Endothelial cell of umbilical vein (primary cell): ENCODE measurements at regions not wholly inside any gene's neighbourhood (a gene's known extent, or its start where the extent isn't known, plus 50 kb on each side); places are given as distances from the start of the nearest gene placed in this dataset.

Experiments used
- BruUV-seq: library from RNA; stranded (reverse); fragments of 400-500 nt; replicated peaks from 2 replicates; lab custom pipeline; 2021; lab: Mats Ljungman, UMichigan
- CTCF ChIA-PET: fragments of 300-600, 350-600 bp; sonication (Branson Sonifier 250); formaldehyde crosslinking; loops from one replicate; lab custom pipeline; 2021; ENCODE audit warnings: antibody characterized with exemption, inconsistent platforms; lab: Charles Lee
- POLR2A ChIA-PET: fragments of 300-600, 350-600 bp; sonication (Branson Sonifier 250); formaldehyde crosslinking; loops from one replicate; lab custom pipeline; 2021; ENCODE audit warnings: antibody characterized with exemption, inconsistent platforms; lab: Charles Lee
- DNase-seq: peaks from one replicate; pipeline ENCODE4 v3.0.0-alpha.2; 2011; ENCODE audit warnings: low read depth, low spot score
- FAIRE-seq: peaks from 2 replicates; lab custom pipeline; 2011; peaks lifted over from hg19 to GRCh38; lab: Jason Lieb, UNC
- H2AFZ ChIP-seq: 2 replicates; pipeline ENCODE4 v1.6.0; 2012; ENCODE audit warnings: low read depth, low read length, control low read depth, inconsistent platforms
- H3K27ac ChIP-seq: 2 replicates; pipeline ENCODE4 v1.5.1; 2011; ENCODE audit warnings: low read depth, mild to moderate bottlenecking, control low read depth, low read length, moderate library complexity; ENCODE audit not compliant: insufficient read depth
- H3K27me3 ChIP-seq, 2 experiments: 2 replicates each; pipeline versions ENCODE4 v1.6.0 to v1.6.1; 2011; ENCODE audit warnings: low read length in 2 of 2, mixed read lengths in 1 of 2; ENCODE audit not compliant: control insufficient read depth in 2 of 2, insufficient read depth in 2 of 2
- H3K36me3 ChIP-seq, 2 experiments: 2 replicates in 1 of 2; 3 replicates in 1 of 2; pipeline ENCODE4 v1.5.1; 2011; ENCODE audit warnings: low read length in 2 of 2, mild to moderate bottlenecking in 1 of 2, moderate library complexity in 1 of 2; ENCODE audit not compliant: control insufficient read depth in 2 of 2, insufficient read depth in 2 of 2; ENCODE audit errors: extremely low read depth in 1 of 2
- H3K4me1 ChIP-seq: 3 replicates; pipeline ENCODE4 v1.5.1; 2011; ENCODE audit warnings: mild to moderate bottlenecking, low read length; ENCODE audit not compliant: control insufficient read depth, insufficient read depth; ENCODE audit errors: extremely low read depth
- H3K4me2 ChIP-seq: 2 replicates; pipeline ENCODE4 v1.6.1; 2011; ENCODE audit warnings: low read length, control low read depth, mixed read lengths; ENCODE audit not compliant: insufficient read depth
- H3K4me3 ChIP-seq, 3 experiments: fragments of 200-600 bp in 1 of 3; sonication (generic), shearing (Covaris generic) in 1 of 3; replicated peaks in 1 of 3; 2 replicates each; pipeline ENCODE4 v1.5.1; 2011 to 2016; ENCODE audit warnings: control low read depth in 3 of 3, low read length in 3 of 3, mild to moderate bottlenecking in 2 of 3, inconsistent platforms in 1 of 3, low read depth in 1 of 3, moderate library complexity in 1 of 3; ENCODE audit not compliant: insufficient read depth in 1 of 3
- H3K79me2 ChIP-seq: 2 replicates; pipeline ENCODE4 v1.6.0; 2012; ENCODE audit warnings: low read length, inconsistent platforms; ENCODE audit not compliant: control insufficient read depth, insufficient read depth
- H3K9ac ChIP-seq: replicated peaks from 2 replicates; pipeline ENCODE3; 2011; ENCODE audit warnings: low read length, control low read depth; ENCODE audit not compliant: insufficient read depth; ENCODE audit errors: extremely low read depth
- H3K9me1 ChIP-seq: replicated peaks from 3 replicates; pipeline ENCODE4 v1.6.0; 2011; ENCODE audit warnings: mild to moderate bottlenecking, low read length; ENCODE audit not compliant: control insufficient read depth, insufficient read depth; ENCODE audit errors: extremely low read depth
- H3K9me3 ChIP-seq: replicated peaks from 2 replicates; pipeline ENCODE4 v1.5.1; 2012; ENCODE audit warnings: low read length, inconsistent platforms; ENCODE audit not compliant: control insufficient read depth, insufficient read depth
- H4K20me1 ChIP-seq: replicated peaks from 2 replicates; pipeline ENCODE3; 2011; ENCODE audit warnings: mild to moderate bottlenecking, low read length; ENCODE audit not compliant: control insufficient read depth, insufficient read depth; ENCODE audit errors: extremely low read depth
- EZH2 ChIP-seq: IDR thresholded peaks from 2 replicates; pipeline ENCODE4 v1.6.1; 2012; ENCODE audit warnings: borderline replicate concordance, low read depth, mild to moderate bottlenecking, moderate library complexity, low read length, inconsistent platforms; ENCODE audit not compliant: severe bottlenecking
- FOS ChIP-seq: IDR thresholded peaks from 2 replicates; pipeline ENCODE4 v1.6.1; 2011; ENCODE audit warnings: mild to moderate bottlenecking, low read length, moderate library complexity, borderline replicate concordance; ENCODE audit not compliant: insufficient read depth
- GATA2 ChIP-seq: IDR thresholded peaks from 2 replicates; pipeline ENCODE4 v1.7.0; 2011; ENCODE audit warnings: low read depth, mild to moderate bottlenecking, moderate library complexity, mixed read lengths, low read length; ENCODE audit not compliant: insufficient read length, insufficient read depth
- JUN ChIP-seq: IDR thresholded peaks from 2 replicates; pipeline ENCODE4 v1.6.1; 2011; ENCODE audit warnings: borderline replicate concordance, low read depth; ENCODE audit not compliant: insufficient read length, insufficient read depth
- MYC ChIP-seq: IDR thresholded peaks from one replicate; pipeline ENCODE4 v1.6.1; 2011; ENCODE audit warnings: mild to moderate bottlenecking, low read depth, low read length
- POLR2A ChIP-seq: IDR thresholded peaks from 2 replicates; pipeline ENCODE4 v1.6.1; 2012; ENCODE audit warnings: low read depth, mild to moderate bottlenecking, control low read depth, low read length
- POLR2AphosphoS5 ChIP-seq: IDR thresholded peaks from 2 replicates; pipeline ENCODE4 v1.6.1; 2012; ENCODE audit warnings: low read depth, mild to moderate bottlenecking, control low read depth, low read length, moderate library complexity; ENCODE audit not compliant: insufficient read depth
- dilution Hi-C: fragments of 300-500 bp; cut with MboI; formaldehyde crosslinking; loops from one replicate; pipeline ENCODE4 v1.15.0; 2019; ENCODE audit warnings: low sequenced_read_pairs; ENCODE audit not compliant: extremely low pct_ligation_motif_present
- intact Hi-C: fragments of 100-400 bp; cut with micrococcal nuclease; formaldehyde crosslinking; loops from one replicate; pipeline ENCODE4 v1.10.0; 2022
- TF ChIP-seq, protein P1 (sequence below), 2 donors: IDR thresholded peaks; 1 replicate in 1 of 2; 2 replicates in 1 of 2; pipeline ENCODE4 v1.5.1; 2011; ENCODE audit warnings: low read length in 2 of 2, mild to moderate bottlenecking in 2 of 2, moderate library complexity in 2 of 2, control low read depth in 1 of 2, inconsistent platforms in 1 of 2, low read depth in 1 of 2; ENCODE audit not compliant: insufficient read depth in 1 of 2; ENCODE audit errors: extremely low read depth in 1 of 2
- TF ChIP-seq, protein P2 (sequence below): IDR thresholded peaks from 2 replicates; pipeline ENCODE4 v1.6.1; 2011; ENCODE audit not compliant: insufficient read depth, insufficient read length

DNA sequence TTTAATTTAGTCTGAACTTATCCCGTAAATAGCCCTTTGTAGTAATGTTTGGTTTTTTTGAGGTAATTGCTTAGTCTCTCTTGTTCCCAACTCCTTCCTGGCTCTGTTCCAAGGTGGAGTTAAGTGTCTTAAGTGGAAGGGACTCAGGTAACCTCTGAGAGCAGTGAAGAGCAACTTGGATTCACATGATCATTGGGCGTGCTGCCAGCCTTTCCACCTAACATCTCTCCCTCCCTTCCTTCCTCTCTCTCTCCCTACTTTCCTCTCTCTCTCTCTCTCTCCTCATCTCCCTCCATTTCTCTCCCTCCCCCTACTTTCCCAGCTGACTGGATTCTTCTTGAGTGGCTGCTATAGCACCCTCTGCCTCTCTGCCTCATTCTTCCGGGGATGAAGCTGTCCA lies 232.9 kb upstream of the SASH1 start:
- CTCF ChIA-PET, result no interaction called here
- FAIRE-seq, result no peak

More for the DNA sequence above, 232.9 kb upstream of the SASH1 start:
- H3K9me1 ChIP-seq, result no peaks in the 10 kb centered on the region
- no peak overlapping the region for H3K27ac ChIP-seq
- POLR2A ChIA-PET, result no interaction called here
- no peaks in the 10 kb centered on the region for H3K27me3 ChIP-seq
- no peak overlapping the region for H3K4me2 ChIP-seq
- H3K36me3 ChIP-seq, result no peaks in the 10 kb centered on the region
- intact Hi-C loops (no loop called here), dilution Hi-C loops (no loop called here)
- H4K20me1 ChIP-seq, result no peaks in the 10 kb centered on the region
- no peaks in the 10 kb centered on the region for H3K79me2 ChIP-seq
- no peaks in the 10 kb centered on the region for H3K4me1 ChIP-seq
- no peak for TF ChIP-seq POLR2A
- TF ChIP-seq, protein P1, sequence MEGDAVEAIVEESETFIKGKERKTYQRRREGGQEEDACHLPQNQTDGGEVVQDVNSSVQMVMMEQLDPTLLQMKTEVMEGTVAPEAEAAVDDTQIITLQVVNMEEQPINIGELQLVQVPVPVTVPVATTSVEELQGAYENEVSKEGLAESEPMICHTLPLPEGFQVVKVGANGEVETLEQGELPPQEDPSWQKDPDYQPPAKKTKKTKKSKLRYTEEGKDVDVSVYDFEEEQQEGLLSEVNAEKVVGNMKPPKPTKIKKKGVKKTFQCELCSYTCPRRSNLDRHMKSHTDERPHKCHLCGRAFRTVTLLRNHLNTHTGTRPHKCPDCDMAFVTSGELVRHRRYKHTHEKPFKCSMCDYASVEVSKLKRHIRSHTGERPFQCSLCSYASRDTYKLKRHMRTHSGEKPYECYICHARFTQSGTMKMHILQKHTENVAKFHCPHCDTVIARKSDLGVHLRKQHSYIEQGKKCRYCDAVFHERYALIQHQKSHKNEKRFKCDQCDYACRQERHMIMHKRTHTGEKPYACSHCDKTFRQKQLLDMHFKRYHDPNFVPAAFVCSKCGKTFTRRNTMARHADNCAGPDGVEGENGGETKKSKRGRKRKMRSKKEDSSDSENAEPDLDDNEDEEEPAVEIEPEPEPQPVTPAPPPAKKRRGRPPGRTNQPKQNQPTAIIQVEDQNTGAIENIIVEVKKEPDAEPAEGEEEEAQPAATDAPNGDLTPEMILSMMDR (IDR thresholded peaks at IDR 0.05; ENCODE audit: extremely low read depth in 1 of 2, insufficient read depth in 1 of 2, low read depth in 1 of 2, low read length in 2 of 2), result no peak
- no peak for TF ChIP-seq EZH2
- TF ChIP-seq JUN, result no peak
- TF ChIP-seq, protein P2, sequence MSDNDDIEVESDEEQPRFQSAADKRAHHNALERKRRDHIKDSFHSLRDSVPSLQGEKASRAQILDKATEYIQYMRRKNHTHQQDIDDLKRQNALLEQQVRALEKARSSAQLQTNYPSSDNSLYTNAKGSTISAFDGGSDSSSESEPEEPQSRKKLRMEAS, result no peak
- no peak for TF ChIP-seq GATA2
- no peak for TF ChIP-seq POLR2AphosphoS5
- TF ChIP-seq FOS, result no peak
- no peak for TF ChIP-seq MYC
- no TSS peak for BruUV-seq
- no peak overlapping the region for H3K4me3 ChIP-seq
- DNase-seq, result no peak
- no peak overlapping the region for H3K9ac ChIP-seq
- H3K9me3 ChIP-seq, result no peaks in the 10 kb centered on the region
- no peak overlapping the region for H2AFZ ChIP-seq
